HL-60 (cell line): ENCODE measurements at regions not wholly inside any gene's neighbourhood (a gene's known extent, or its start where the extent isn't known, plus 50 kb on each side); places are given as distances from the start of the nearest gene placed in this dataset.

Source experiments
- CTCF ChIP-seq: IDR thresholded peaks from one replicate; pipeline ENCODE4 v1.5.1; 2011; ENCODE audit warnings: low read length, control low read depth, inconsistent platforms; ENCODE audit not compliant: insufficient read depth
- GABPA ChIP-seq: IDR thresholded peaks from 2 replicates; pipeline ENCODE4 v1.6.1; 2012; ENCODE audit warnings: low read depth
- POLR2AphosphoS5 ChIP-seq: IDR thresholded peaks from 2 replicates; pipeline ENCODE4 v1.6.1; 2012; ENCODE audit warnings: low read depth
- REST ChIP-seq: IDR thresholded peaks from 2 replicates; pipeline ENCODE4 v1.6.1; 2012; ENCODE audit warnings: low read depth; ENCODE audit not compliant: insufficient replicate concordance
- SPI1 ChIP-seq: IDR thresholded peaks from 2 replicates; pipeline ENCODE4 v1.6.1; 2012; ENCODE audit warnings: low read depth, mild to moderate bottlenecking, borderline replicate concordance

- TF ChIP-seq CTCF, result no peak
- TF ChIP-seq GABPA, result no peak
- TF ChIP-seq POLR2AphosphoS5, result no peak
- TF ChIP-seq REST, result no peak
- no peak for TF ChIP-seq SPI1
Observed at GRCh38 chr5:103764403-103764802, 201.8 kb upstream of the NUDT12 start.
